Natural killer cell (primary cell): ENCODE measurements at regions not wholly inside any gene's neighbourhood (a gene's known extent, or its start where the extent isn't known, plus 50 kb on each side); places are given as distances from the start of the nearest gene placed in this dataset.

ENCODE experiments used
- ATAC-seq, 3 donors: fragments of 150-1000 bp in 2 of 3; fragments of 200-7000 bp in 1 of 3; cut with Tn5 transposase; 1 replicate in 1 of 3; 2 replicates in 2 of 3; pipeline ENCODE4 v1.10.0; 2021; ENCODE audit warnings: mild to moderate bottlenecking in 2 of 3, moderate library complexity in 2 of 3
- DNase-seq, 2 donors: peaks; one replicate each; pipeline versions ENCODE4 v3.0.0 to v3.0.0-alpha.2; 2013 to 2021; ENCODE audit warnings: mixed read lengths in 1 of 2
- H3K27ac ChIP-seq: one replicate; pipeline ENCODE4 v1.5.1; 2013; ENCODE audit warnings: mild to moderate bottlenecking, low read length
- H3K27me3 ChIP-seq: one replicate; pipeline ENCODE4 v1.6.1; 2013; ENCODE audit warnings: low read length; ENCODE audit not compliant: control insufficient read depth, insufficient read depth
- H3K36me3 ChIP-seq: one replicate; pipeline ENCODE4 v1.6.1; 2013; ENCODE audit warnings: low read length; ENCODE audit not compliant: control insufficient read depth, insufficient read depth
- H3K4me1 ChIP-seq: one replicate; pipeline ENCODE4 v1.6.1; 2013; ENCODE audit warnings: low read length; ENCODE audit not compliant: control insufficient read depth, insufficient read depth
- H3K4me3 ChIP-seq: one replicate; pipeline ENCODE4 v1.5.1; 2013; ENCODE audit warnings: low read length
- H3K9me3 ChIP-seq: one replicate; pipeline ENCODE4 v1.6.1; 2013; ENCODE audit warnings: low read length; ENCODE audit not compliant: control insufficient read depth, insufficient read depth
- H3K27ac Mint-ChIP-seq, 2 donors: one replicate each; pipeline ENCODE4 v1.8.0; 2022; ENCODE audit warnings: mild to moderate bottlenecking in 2 of 2, mixed read lengths in 2 of 2, moderate library complexity in 1 of 2
- H3K27me3 Mint-ChIP-seq, 2 donors: one replicate each; pipeline ENCODE4 v1.8.0; 2022; ENCODE audit warnings: low read depth in 2 of 2, mixed read lengths in 2 of 2
- H3K36me3 Mint-ChIP-seq: one replicate; pipeline ENCODE4 v1.8.0; 2022; ENCODE audit warnings: mixed read lengths
- H3K4me1 Mint-ChIP-seq, 2 donors: one replicate each; pipeline ENCODE4 v1.8.0; 2022; ENCODE audit warnings: mixed read lengths in 2 of 2
- H3K4me3 Mint-ChIP-seq: one replicate; pipeline ENCODE4 v1.8.0; 2022; ENCODE audit warnings: mild to moderate bottlenecking, moderate library complexity, mixed read lengths
- H3K9me3 Mint-ChIP-seq, 2 donors: one replicate each; pipeline ENCODE4 v1.8.0; 2022; ENCODE audit warnings: mixed read lengths in 2 of 2
- CTCF ChIP-seq: fragments of 200-600 bp; IDR thresholded peaks from one replicate; pipeline ENCODE4 v1.8.0; 2022; ENCODE audit warnings: antibody characterized with exemption
- WGBS: methylation state at CpG from one replicate; pipeline ENCODE4 v1.1.7; 2013; ENCODE audit warnings: missing lambda C conversion rate; ENCODE audit not compliant: insufficient coverage; 5-methylcytosine and 5-hydroxymethylcytosine counted together
- intact Hi-C: fragments of 100-400 bp; cut with micrococcal nuclease; formaldehyde crosslinking; loops from one replicate; pipeline ENCODE4 v1.14.2; 2022

GRCh38 chr20:60223174-60223573 lies 265.0 kb downstream of the CDH26 start:
- DNase-seq (no peak), ATAC-seq (no peak)
- H3K4me3 Mint-ChIP-seq = no peak overlapping the region
- Histone ChIP-seq H3K27ac (no peak overlapping the region), H3K9me3 (no peaks in the 10 kb centered on the region), H3K36me3 (no peaks in the 10 kb centered on the region), H3K27me3 (no peaks in the 10 kb centered on the region), H3K4me1 (no peaks in the 10 kb centered on the region), H3K4me3 (no peak overlapping the region)
- H3K27me3 Mint-ChIP-seq = no peaks in the 10 kb centered on the region
- H3K9me3 Mint-ChIP-seq = no peaks in the 10 kb centered on the region
- TF ChIP-seq CTCF = no peak
- peaks cover 3 to 5% of the 10 kb centered on the region in 2 donors for H3K4me1 Mint-ChIP-seq
- intact Hi-C loops = no loop called here
- no peak overlapping the region for H3K27ac Mint-ChIP-seq
- WGBS = 100% methylated on average over 1 of the region's 5 CpGs
- H3K36me3 Mint-ChIP-seq = no peaks in the 10 kb centered on the region

- DNase-seq = peak in 1 of 2 donors; percentile 18
- peak in 1 of 3 donors; percentile 55 for ATAC-seq
- H3K27ac Mint-ChIP-seq = no peak overlapping the region
- Histone ChIP-seq H3K9me3 (no peaks in the 10 kb centered on the region), H3K27ac (no peak overlapping the region), H3K4me1 (no peaks in the 10 kb centered on the region), H3K36me3 (no peaks in the 10 kb centered on the region), H3K27me3 (no peaks in the 10 kb centered on the region), H3K4me3 (no peak overlapping the region)
- intact Hi-C loops = no loop called here
- peaks cover 5 to 9% of the 10 kb centered on the region in 2 donors for H3K4me1 Mint-ChIP-seq
- no peaks in the 10 kb centered on the region for H3K27me3 Mint-ChIP-seq
- WGBS = 100% methylated on average over 2 of the region's 3 CpGs
- no peaks in the 10 kb centered on the region for H3K9me3 Mint-ChIP-seq
- H3K4me3 Mint-ChIP-seq = no peak overlapping the region
- no peaks in the 10 kb centered on the region for H3K36me3 Mint-ChIP-seq
- peak; percentile 30 for TF ChIP-seq CTCF
These were observed 266.7 kb downstream of the CDH26 start for GRCh38 chr20:60224914-60225313.

- no peaks in the 10 kb centered on the region for H3K9me3 ChIP-seq
- Mint-ChIP-seq H3K9me3 (no peaks in the 10 kb centered on the region), H3K4me1 (peaks cover 0 to 9% of the 10 kb centered on the region in 2 donors), H3K4me3 (no peak overlapping the region), H3K36me3 (no peaks in the 10 kb centered on the region), H3K27me3 (no peaks in the 10 kb centered on the region), H3K27ac (no peak overlapping the region)
- DNase-seq (no peak), ATAC-seq (peak in 1 of 3 donors; percentile 39)
- 32% methylated on average over 3 of the region's 3 CpGs for WGBS
- TF ChIP-seq CTCF = no peak
- no peaks in the 10 kb centered on the region for H3K27me3 ChIP-seq
- H3K4me1 ChIP-seq = no peaks in the 10 kb centered on the region
- no peaks in the 10 kb centered on the region for H3K36me3 ChIP-seq
- H3K27ac ChIP-seq = no peak overlapping the region
- intact Hi-C loops = no loop called here
- H3K4me3 ChIP-seq = no peak overlapping the region
These were observed 270.0 kb downstream of the CDH26 start for GRCh38 chr20:60228255-60228654.

- no peak overlapping the region for H3K4me3 Mint-ChIP-seq
- ATAC-seq (no peak), DNase-seq (no peak)
- Histone ChIP-seq H3K27ac (no peak overlapping the region), H3K27me3 (no peaks in the 10 kb centered on the region), H3K36me3 (no peaks in the 10 kb centered on the region), H3K4me3 (no peak overlapping the region), H3K9me3 (no peaks in the 10 kb centered on the region), H3K4me1 (no peaks in the 10 kb centered on the region)
- no peak overlapping the region for H3K27ac Mint-ChIP-seq
- TF ChIP-seq CTCF = no peak
- 91% methylated on average over 4 of the region's 4 CpGs for WGBS
- H3K27me3 Mint-ChIP-seq = no peaks in the 10 kb centered on the region
- peaks cover 0 to 14% of the 10 kb centered on the region in 2 donors for H3K4me1 Mint-ChIP-seq
- no peaks in the 10 kb centered on the region for H3K9me3 Mint-ChIP-seq
- peaks cover 7% of the 10 kb centered on the region for H3K36me3 Mint-ChIP-seq
- intact Hi-C loops = no loop called here
These were observed 274.2 kb downstream of the CDH26 start for GRCh38 chr20:60232380-60232779.
